Stimulated activated CD8-positive, alpha-beta memory T cell treated with anti-CD3 and anti-CD28 coated beads, Interleukin-4, amount 100 ng/mL, for 48 hours (primary cell): ENCODE measurements at regions not wholly inside any gene's neighbourhood (a gene's known extent, or its start where the extent isn't known, plus 50 kb on each side); places are given as distances from the start of the nearest gene placed in this dataset.

Experiments
- DNase-seq: peaks from one replicate; pipeline ENCODE4 v3.0.0-alpha.2; 2020

- DNase-seq = no peak
Measured at GRCh38 chr15:81475471-81475870, 101.5 kb upstream of the TMC3 start.

GRCh38 chr15:81473946-81474345 lies 99.9 kb upstream of the TMC3 start:
- DNase-seq = no peak

DNA sequence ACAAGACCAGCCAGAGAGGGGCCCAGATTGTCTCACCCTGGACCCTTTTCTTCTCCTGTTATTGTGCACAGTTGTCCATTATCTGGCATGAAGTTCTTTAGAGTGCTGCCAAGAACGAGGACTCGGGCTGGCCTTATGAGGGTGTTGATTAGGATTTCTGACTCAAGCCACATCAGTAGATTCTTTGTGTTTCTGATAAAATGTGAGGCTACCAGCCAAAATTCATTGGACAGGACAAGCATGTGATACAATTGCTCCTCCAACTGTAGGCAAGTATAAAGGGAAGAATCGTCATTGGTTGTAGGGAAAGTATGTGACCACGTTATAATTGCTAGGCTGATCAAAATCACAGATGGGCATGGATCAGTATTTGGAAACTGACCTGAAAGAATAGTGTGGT lies 99.2 kb upstream of the TMC3 start:
- DNase-seq = no peak

GRCh38 chr15:81471151-81471550 lies 97.1 kb upstream of the TMC3 start:
- DNase-seq = no peak

DNA sequence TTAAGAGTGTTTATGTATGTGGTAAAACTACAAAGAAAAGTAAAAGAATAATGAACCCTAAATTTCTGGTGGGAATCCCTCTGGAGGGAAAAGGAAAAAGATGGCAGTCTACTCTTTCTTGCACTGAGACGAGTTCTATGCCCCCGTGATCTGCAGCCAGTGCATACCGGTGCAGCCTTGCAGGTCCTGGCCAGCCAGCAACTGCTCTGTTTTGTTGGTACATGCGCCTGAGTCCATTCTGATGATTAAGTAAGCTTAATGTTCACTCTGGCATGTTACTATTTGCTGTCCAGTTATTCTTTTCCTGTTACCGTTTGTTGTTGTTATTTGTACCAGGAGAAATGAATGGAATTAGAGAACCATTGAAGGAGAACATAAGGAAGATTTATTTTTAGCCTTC lies 95.1 kb upstream of the TMC3 start:
- DNase-seq = no peak

DNA sequence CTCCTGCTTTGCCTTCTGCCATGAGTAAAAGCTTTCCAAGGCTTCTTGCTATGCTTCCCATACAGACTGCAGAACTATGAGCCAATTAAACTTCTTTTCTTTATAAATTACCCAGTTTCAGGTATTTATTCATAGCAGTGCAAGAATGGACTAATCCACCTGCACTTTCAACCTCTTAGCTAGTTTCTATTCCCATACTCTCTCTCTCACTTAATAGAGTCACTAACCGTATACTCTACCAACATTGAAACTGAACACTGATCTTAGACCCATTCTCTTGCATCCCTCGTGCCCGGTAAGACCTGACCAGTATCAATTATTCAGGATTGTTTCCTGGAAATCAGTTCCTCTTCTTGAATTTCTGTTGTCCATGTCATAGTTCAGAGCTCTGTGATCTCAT lies 92.7 kb upstream of the TMC3 start:
- DNase-seq = no peak

- no peak for DNase-seq
Measured at GRCh38 chr15:81454024-81454423, 80.0 kb upstream of the TMC3 start.

GRCh38 chr15:81450721-81451120 lies 76.7 kb upstream of the TMC3 start:
- no peak for DNase-seq

DNA sequence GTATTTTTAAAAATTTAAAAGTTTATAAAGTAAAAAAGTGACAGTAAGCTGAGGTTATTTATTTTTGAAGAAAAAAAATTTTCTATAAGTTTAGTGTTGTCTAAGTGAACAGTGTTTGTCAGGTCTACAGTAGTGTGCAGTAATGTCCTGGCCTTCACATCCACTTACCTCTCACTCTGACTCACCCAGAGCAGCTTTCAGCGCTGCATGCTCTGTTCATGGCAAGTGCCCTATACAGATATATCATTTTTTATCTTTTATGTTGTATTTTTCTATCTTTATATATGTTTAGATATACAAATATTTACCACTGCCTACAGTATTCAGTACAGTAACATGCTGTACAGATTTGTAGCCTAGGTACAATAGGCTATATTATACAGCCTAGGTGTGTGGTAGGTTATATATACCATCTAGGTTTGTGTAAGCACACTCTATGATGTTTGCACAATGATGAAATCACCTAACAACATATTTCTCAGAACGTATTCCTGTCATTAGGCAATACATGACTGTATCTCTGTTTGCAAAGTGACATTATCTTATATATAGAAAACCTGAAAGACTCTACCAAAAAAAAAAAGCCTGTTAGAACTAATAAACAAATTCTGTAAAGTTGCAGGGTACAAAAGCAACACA lies 75.9 kb upstream of the TMC3 start:
- no peak for DNase-seq

DNA sequence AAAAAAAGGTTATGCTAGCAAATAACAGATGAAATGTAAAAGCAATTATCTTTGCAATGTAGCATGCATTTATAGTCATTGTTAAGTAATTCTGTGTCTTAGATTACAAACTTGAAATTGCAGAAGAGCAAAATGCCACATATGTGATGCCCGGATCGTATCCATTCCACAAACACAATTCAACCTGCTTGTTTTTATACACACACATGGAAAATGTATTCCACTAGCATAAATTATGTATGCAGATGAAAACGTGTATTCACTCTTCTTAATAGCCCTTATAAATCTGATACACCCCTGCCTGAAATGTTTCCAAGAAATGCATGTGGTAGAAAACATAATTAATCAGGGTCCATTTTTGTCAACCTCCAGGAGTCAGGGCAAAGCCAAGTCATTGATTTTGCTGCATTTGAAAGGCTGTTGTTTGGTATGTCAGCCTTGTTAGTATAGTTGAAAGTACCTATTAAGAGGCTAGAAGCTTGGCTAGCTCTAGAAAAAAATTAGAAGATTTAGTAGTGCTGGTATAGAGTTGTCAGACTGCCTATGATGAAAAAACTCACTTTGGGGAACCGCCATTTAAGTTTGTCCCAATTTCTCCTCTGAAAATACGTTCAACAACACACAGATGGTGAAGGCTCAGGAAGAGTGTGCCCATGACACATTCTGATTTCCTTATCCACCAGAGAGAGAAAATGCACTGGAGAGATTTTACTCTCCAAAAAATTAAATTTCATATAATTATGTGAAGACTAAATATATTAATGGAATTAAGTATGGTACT lies 69.2 kb upstream of the TMC3 start:
- DNase-seq = no peak

GRCh38 chr15:81442454-81442853 lies 68.4 kb upstream of the TMC3 start:
- no peak for DNase-seq

GRCh38 chr15:81434851-81435250 lies 60.8 kb upstream of the TMC3 start:
- no peak for DNase-seq

DNA sequence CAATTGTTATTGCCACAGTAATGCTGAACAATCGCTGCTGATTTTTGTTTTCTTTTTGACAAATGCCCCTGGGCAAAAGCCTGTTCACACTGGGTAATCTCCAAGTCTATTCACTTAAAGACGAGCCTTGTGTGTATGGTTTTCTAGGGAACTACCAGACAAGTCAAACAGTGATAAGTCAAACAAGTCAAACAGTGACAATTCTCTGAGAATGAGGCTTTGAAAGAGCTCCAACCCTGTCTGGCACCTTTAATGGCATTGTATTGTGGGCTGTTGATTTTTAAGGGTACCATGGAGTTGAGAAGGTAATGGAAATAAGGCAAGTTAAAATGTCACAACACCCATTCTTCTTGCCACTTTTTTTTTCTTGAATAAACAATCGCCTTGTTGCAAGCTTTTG lies 59.4 kb upstream of the TMC3 start:
- DNase-seq = no peak

DNA sequence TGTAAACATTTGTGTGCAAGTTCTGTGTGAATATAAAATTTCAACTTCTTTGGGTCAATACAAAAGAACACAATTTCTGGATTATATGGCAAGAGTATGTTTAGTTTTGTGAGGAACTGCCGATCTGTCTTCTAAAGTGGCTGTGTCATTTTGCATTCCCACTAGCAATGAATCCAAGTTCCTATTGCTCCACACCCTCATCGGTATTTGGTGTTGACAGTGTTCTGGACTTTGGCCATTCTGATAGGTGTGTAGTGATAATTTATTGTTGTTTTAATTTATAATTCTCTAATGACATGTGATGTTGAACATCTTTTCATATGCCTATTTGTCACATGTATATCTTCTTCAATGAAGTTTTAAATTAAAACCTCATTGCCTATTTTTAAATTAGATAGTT lies 58.2 kb upstream of the TMC3 start:
- no peak for DNase-seq

- DNase-seq = no peak
Measured at GRCh38 chr15:81427176-81427575, 53.2 kb upstream of the TMC3 start.

DNA sequence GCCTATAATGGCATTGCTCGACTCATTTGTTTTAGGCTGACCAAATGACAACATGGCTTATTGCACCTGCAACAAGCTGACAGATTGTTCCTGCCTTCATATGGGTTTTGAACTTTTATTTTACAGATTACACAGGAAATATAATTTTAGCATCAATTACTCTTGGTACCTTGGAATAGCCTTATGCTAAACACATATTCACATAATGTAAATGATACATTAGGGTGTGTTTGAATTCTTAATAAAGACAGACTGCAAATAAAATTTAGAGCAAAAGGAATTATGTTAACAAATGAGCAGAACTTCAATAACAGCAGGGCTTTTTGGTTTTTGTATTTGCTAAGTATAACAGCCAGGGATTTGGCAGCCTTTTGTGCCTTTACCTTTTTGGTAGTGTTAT lies 51.9 kb upstream of the TMC3 start:
- no peak for DNase-seq
